Stimulated activated memory B cell treated with anti-CD40 and anti-IgM and Interleukin-4, amounts not matched to agents 10 μg/mL and 1 μg/mL and 100 μg/mL, for 72 hours (primary cell): ENCODE measurements at regions not wholly inside any gene's neighbourhood (a gene's known extent, or its start where the extent isn't known, plus 50 kb on each side); places are given as distances from the start of the nearest gene placed in this dataset.
"Not testable (repeated sequence)": the region's sequence is repeated elsewhere in the genome, so short reads cannot be mapped to it uniquely, and the experiment has no call there.

Experiments used
- ATAC-seq: fragments of 150-1000 bp; cut with Tn5 transposase; 2 replicates; pipeline ENCODE4 v1.10.0; 2021
- H3K27ac Mint-ChIP-seq: one replicate; pipeline ENCODE4 v1.8.0; 2022; ENCODE audit warnings: mild to moderate bottlenecking, mixed read lengths
- H3K27me3 Mint-ChIP-seq: one replicate; pipeline ENCODE4 v1.8.0; 2022; ENCODE audit warnings: mixed read lengths
- H3K36me3 Mint-ChIP-seq: one replicate; pipeline ENCODE4 v1.8.0; 2022; ENCODE audit warnings: mixed read lengths
- H3K4me1 Mint-ChIP-seq: one replicate; pipeline ENCODE4 v1.8.0; 2022; ENCODE audit warnings: mixed read lengths
- H3K4me3 Mint-ChIP-seq: one replicate; pipeline ENCODE4 v1.8.0; 2022; ENCODE audit warnings: mild to moderate bottlenecking, moderate library complexity, mixed read lengths
- H3K9me3 Mint-ChIP-seq: one replicate; pipeline ENCODE4 v1.8.0; 2022; ENCODE audit warnings: mixed read lengths

GRCh38 chr22:22296047-22296446, 51.5 kb downstream of the VPREB1 start:
- Mint-ChIP-seq H3K4me3 (peak overlapping the region; percentile 43), H3K36me3 (peaks cover 24% of the 10 kb centered on the region)

DNA sequence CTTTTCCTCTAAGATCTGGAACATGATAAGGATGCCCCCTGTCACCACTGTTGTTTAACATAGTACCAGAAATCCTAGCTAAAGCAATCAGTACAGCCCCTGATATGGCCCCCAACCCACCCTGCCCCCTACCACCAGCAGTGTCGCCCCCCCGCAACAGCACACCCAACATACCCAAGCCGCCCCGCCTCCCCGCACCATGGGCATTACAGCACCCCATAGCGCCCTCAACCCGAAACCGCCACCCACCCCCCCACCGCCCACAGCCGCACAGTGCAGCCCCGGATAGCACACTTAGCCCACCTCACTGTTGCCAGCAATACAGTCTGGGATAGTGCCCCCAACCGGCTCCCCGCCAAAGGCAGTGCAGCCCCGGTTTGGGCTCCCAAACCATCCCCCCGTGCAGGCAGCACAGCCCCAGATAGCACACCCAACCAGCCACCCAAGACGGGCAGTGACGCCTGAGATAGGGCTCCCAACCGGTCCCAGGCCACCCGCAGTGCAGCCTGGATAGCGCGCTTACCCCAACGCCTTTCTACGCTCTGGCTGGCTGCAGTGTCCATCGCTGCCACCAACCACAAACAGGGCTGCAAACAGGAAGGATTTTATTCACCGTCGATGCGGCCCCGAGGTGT, 52.7 kb downstream of the VPREB1 start:
- Mint-ChIP-seq H3K27ac (peak overlapping the region; percentile 94), H3K36me3 (peaks cover 18% of the 10 kb centered on the region), H3K4me1 (peaks cover 54% of the 10 kb centered on the region), H3K4me3 (peak overlapping the region; percentile 94)
- not testable (repeated sequence) for H3K27me3 Mint-ChIP-seq, H3K9me3 Mint-ChIP-seq
- peak; percentile 36 for ATAC-seq

More at GRCh38 chr22:22296047-22296446, 51.5 kb downstream of the VPREB1 start:
- H3K27ac Mint-ChIP-seq, H3K9me3 Mint-ChIP-seq, H3K27me3 Mint-ChIP-seq, ATAC-seq: not testable (repeated sequence)
- H3K4me1 Mint-ChIP-seq, result peaks cover 50% of the 10 kb centered on the region

GRCh38 chr22:22297794-22298653, 53.4 kb downstream of the VPREB1 start:
- Mint-ChIP-seq H3K4me1 (peaks cover 58% of the 10 kb centered on the region), H3K4me3 (peak overlapping the region; percentile 94), H3K36me3 (peaks cover 11% of the 10 kb centered on the region), H3K27ac (peak overlapping the region; percentile 94)
- not testable (repeated sequence) for H3K27me3 Mint-ChIP-seq, H3K9me3 Mint-ChIP-seq
- ATAC-seq, result peak; percentile 100

DNA sequence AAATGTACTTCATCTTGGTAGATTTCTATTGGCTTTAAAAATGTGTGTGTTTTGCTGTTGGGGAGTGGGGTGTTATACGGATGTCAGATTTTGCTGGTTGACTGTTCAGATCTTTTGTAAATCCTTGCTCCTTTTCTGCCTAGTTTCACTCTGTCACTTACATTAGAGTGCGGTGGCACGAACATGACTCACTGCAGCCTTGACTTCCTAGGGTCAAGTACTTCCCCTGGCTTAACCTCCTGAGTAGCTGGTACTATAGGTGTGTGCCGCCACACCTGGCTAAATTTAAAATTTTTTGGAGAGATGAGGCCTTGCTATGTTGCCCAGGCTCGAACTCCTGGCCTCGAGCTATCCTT, 54.0 kb downstream of the VPREB1 start:
- not testable (repeated sequence) for ATAC-seq, H3K36me3 Mint-ChIP-seq, H3K27me3 Mint-ChIP-seq, H3K9me3 Mint-ChIP-seq
- Mint-ChIP-seq H3K4me3 (peak overlapping the region; percentile 94), H3K27ac (peak overlapping the region; percentile 94), H3K4me1 (peaks cover 54% of the 10 kb centered on the region)

DNA sequence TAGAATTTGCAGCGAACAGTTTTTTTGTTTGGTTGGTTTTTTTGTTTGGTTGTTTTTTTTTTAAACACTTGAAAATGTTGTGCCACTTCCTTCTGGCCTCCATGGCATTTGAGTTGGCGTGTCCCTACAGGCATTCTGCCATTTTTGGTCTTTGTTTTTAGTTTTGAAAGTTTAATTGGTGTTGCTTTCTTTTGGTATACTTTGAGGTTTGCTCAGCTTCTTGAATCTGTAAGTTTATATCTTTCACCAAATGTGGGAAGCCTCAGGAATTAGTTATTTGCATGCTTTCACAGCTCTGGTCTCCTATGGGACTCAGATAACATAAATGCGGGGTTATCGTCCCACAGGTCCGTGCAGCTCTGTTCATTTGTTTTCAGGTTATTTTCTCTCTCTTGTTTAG, 55.9 kb downstream of the VPREB1 start:
- H3K27ac Mint-ChIP-seq, H3K4me3 Mint-ChIP-seq, H3K27me3 Mint-ChIP-seq, H3K9me3 Mint-ChIP-seq, ATAC-seq: not testable (repeated sequence)
- peaks cover 51% of the 10 kb centered on the region for H3K4me1 Mint-ChIP-seq
- H3K36me3 Mint-ChIP-seq, result peaks cover 15% of the 10 kb centered on the region

GRCh38 chr22:22300946-22301345, 56.4 kb downstream of the VPREB1 start:
- H3K27me3 Mint-ChIP-seq, H3K9me3 Mint-ChIP-seq, H3K4me3 Mint-ChIP-seq, ATAC-seq, H3K27ac Mint-ChIP-seq: not testable (repeated sequence)
- peaks cover 48% of the 10 kb centered on the region for H3K4me1 Mint-ChIP-seq
- peaks cover 19% of the 10 kb centered on the region for H3K36me3 Mint-ChIP-seq

DNA sequence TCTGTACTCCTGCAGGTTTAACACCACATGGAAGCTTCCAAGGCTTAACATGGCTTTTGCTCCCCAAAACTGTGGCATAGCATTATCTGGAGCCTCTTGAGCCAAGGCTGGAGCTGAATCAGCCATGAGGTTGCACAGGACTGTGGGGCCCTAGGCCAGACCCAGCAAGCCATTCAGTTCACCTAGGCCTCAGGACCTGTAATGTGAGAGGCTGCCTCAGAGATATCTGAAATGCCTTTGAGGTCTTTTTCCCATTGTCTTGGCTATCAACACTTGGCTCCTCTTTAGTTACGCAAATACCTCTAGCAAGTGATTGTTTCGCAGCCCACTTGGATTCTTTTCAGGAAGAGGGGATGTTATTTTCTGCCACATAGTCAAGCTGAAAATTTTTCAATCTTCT, 72.0 kb downstream of the VPREB1 start:
- Mint-ChIP-seq H3K4me3 (no peak overlapping the region), H3K27me3 (no peaks in the 10 kb centered on the region), H3K9me3 (no peaks in the 10 kb centered on the region), H3K36me3 (peaks cover 49% of the 10 kb centered on the region), H3K4me1 (peaks cover 22% of the 10 kb centered on the region), H3K27ac (no peak overlapping the region)
- ATAC-seq, result no peak

GRCh38 chr22:22318723-22319465, 74.3 kb downstream of the VPREB1 start:
- H3K4me1 Mint-ChIP-seq, result peaks cover 32% of the 10 kb centered on the region
- H3K36me3 Mint-ChIP-seq, result peaks cover 44% of the 10 kb centered on the region
- H3K27ac Mint-ChIP-seq, result peak overlapping the region; percentile 20
- ATAC-seq, result peak; percentile 42
- no peaks in the 10 kb centered on the region for H3K27me3 Mint-ChIP-seq
- no peaks in the 10 kb centered on the region for H3K9me3 Mint-ChIP-seq
- no peak overlapping the region for H3K4me3 Mint-ChIP-seq

- H3K27me3 Mint-ChIP-seq, H3K9me3 Mint-ChIP-seq, H3K4me3 Mint-ChIP-seq: not testable (repeated sequence)
- Mint-ChIP-seq H3K27ac (peak overlapping the region; percentile 22), H3K4me1 (peaks cover 32% of the 10 kb centered on the region), H3K36me3 (peaks cover 22% of the 10 kb centered on the region)
- peak; percentile 94 for ATAC-seq
These were observed 77.4 kb downstream of the VPREB1 start for GRCh38 chr22:22321743-22322611.

DNA sequence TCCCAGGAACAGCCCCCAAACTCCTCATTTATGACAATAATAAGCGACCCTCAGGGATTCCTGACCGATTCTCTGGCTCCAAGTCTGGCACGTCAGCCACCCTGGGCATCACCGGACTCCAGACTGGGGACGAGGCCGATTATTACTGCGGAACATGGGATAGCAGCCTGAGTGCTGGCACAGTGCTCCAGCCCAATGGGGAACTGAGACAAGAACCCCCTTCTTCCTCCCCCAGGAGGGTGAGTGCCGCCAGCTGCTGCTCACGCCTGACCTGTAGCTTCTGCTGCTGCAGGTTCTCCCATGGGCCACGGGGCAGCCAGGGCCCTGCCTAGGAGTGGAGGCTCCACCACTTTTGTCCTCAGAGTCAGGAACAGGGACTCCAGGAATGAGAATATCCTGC, 78.2 kb downstream of the VPREB1 start:
- Mint-ChIP-seq H3K27ac (no peak overlapping the region), H3K4me3 (no peak overlapping the region), H3K4me1 (peaks cover 34% of the 10 kb centered on the region), H3K36me3 (peaks cover 13% of the 10 kb centered on the region), H3K9me3 (no peaks in the 10 kb centered on the region), H3K27me3 (no peaks in the 10 kb centered on the region)
- ATAC-seq, result no peak

DNA sequence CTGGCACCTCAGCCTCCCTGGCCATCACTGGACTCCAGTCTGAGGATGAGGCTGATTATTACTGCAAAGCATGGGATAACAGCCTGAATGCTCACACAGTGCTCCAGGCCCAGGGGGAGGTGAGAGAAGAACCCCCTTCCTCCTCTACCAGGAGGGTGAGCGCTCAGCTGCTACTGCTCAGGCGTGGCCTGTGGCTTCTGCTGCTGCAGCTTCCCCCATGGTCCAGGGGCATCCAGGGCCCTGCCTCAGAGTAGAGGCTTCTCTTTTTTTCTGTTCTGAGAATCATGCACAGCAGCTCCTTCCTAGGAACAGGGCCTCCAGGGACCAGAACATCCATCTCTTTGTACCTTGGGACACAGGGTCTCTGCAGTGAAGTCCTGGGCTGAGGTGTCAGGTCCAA, 83.1 kb downstream of the VPREB1 start:
- peak overlapping the region; percentile 1 for H3K27ac Mint-ChIP-seq
- H3K9me3 Mint-ChIP-seq, result peaks cover 2% of the 10 kb centered on the region
- peaks cover 13% of the 10 kb centered on the region for H3K27me3 Mint-ChIP-seq
- H3K36me3 Mint-ChIP-seq, result no peaks in the 10 kb centered on the region
- peaks cover 26% of the 10 kb centered on the region for H3K4me1 Mint-ChIP-seq
- peak; percentile 57 for ATAC-seq
- H3K4me3 Mint-ChIP-seq, result no peak overlapping the region

DNA sequence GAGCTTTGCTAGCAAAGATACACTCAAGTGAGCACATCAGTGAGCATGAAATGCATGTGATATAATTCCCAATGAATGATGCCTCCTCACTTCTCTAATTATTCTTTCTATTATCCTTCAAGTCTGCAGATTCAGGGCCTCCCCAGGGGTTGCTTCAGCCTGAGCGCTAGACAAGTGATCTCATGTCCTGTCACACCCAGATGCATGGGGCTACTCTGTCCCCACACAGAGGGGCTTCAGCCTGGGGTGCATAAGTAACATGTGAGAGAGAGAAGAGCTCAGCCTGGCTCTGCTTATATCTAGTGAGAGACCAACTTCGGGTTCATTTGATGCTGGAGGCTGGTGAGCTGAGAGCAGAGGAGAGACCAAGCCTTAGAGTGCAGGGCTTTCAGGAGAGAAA, 85.2 kb downstream of the VPREB1 start:
- H3K27ac Mint-ChIP-seq, result no peak overlapping the region
- no peaks in the 10 kb centered on the region for H3K36me3 Mint-ChIP-seq
- H3K4me3 Mint-ChIP-seq, result no peak overlapping the region
- peaks cover 34% of the 10 kb centered on the region for H3K27me3 Mint-ChIP-seq
- ATAC-seq, result no peak
- H3K9me3 Mint-ChIP-seq, result peaks cover 2% of the 10 kb centered on the region
- H3K4me1 Mint-ChIP-seq, result peaks cover 23% of the 10 kb centered on the region

- not testable (repeated sequence) for H3K27ac Mint-ChIP-seq, H3K4me3 Mint-ChIP-seq, H3K4me1 Mint-ChIP-seq, H3K9me3 Mint-ChIP-seq, ATAC-seq, H3K36me3 Mint-ChIP-seq
- H3K27me3 Mint-ChIP-seq, result peaks cover 66% of the 10 kb centered on the region
These were observed 91.1 kb downstream of the VPREB1 start for GRCh38 chr22:22335640-22336039.

GRCh38 chr22:22336333-22336732, 91.7 kb downstream of the VPREB1 start:
- H3K4me1 Mint-ChIP-seq, H3K9me3 Mint-ChIP-seq, H3K36me3 Mint-ChIP-seq, H3K27ac Mint-ChIP-seq, H3K4me3 Mint-ChIP-seq, ATAC-seq: not testable (repeated sequence)
- H3K27me3 Mint-ChIP-seq, result peaks cover 65% of the 10 kb centered on the region

DNA sequence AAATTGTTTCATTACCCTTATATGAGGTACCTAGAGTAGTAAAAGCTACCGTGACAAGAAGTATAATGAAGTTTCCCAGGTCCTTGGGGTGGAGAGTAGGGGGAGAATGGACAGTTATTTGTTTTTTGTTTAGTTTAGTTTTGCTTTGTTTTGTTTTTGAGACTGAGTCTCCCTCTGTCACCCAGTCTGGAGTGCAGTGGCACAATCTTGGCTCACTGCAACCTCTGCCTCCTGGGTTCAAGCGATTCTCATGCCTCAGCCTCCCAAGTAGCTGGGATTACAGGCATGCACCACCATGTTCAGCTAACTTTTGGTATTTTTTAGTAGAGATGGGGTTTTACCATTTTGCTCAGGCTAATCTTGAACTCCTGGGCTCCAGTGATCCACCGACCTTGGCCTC, 94.2 kb downstream of the VPREB1 start:
- H3K4me3 Mint-ChIP-seq, H3K36me3 Mint-ChIP-seq, H3K9me3 Mint-ChIP-seq, H3K27ac Mint-ChIP-seq, ATAC-seq: not testable (repeated sequence)
- peaks cover 14% of the 10 kb centered on the region for H3K4me1 Mint-ChIP-seq
- H3K27me3 Mint-ChIP-seq, result peaks cover 42% of the 10 kb centered on the region
